HepG2 (cell line): ENCODE measurements at regions not wholly inside any gene's neighbourhood (a gene's known extent, or its start where the extent isn't known, plus 50 kb on each side); places are given as distances from the start of the nearest gene placed in this dataset.

ENCODE experiments used
- ATAC-seq: fragments of 200-7000 bp; cut with Tn5 transposase; 3 replicates; pipeline ENCODE4 v1.9.1; 2020; ENCODE audit warnings: mild to moderate bottlenecking, moderate library complexity
- BruUV-seq: library from RNA; stranded (reverse); fragments of 400-500 nt; replicated peaks from 2 replicates; lab custom pipeline; 2021; lab: Mats Ljungman, UMichigan
- CTCF ChIA-PET: fragments of 300-600 bp; formaldehyde crosslinking; extraction: SDS; loops from one replicate; lab custom pipeline; 2021; ENCODE audit warnings: low total read pairs, inconsistent platforms, low intra/inter-chr PET ratio; lab: Yijun Ruan, JAX
- POLR2A ChIA-PET: fragments of 350-600 bp; sonication (Branson Sonifier 250); formaldehyde crosslinking; loops from one replicate; lab custom pipeline; 2020; ENCODE audit warnings: antibody characterized with exemption, inconsistent platforms; lab: Yijun Ruan, JAX
- DNase-seq: peaks from one replicate; pipeline ENCODE4 v3.0.0-alpha.2; 2015; ENCODE audit warnings: low spot score
- FAIRE-seq: peaks from 3 replicates; lab custom pipeline; 2011; peaks lifted over from hg19 to GRCh38; lab: Jason Lieb, UNC
- H2AFZ ChIP-seq: one replicate; pipeline ENCODE4 v1.6.1; 2011; ENCODE audit warnings: low read length, inconsistent platforms
- H3K27ac ChIP-seq: fragments of 300-600 bp; 3 replicates; pipeline ENCODE4 v1.8.0; 2011; ENCODE audit warnings: mixed run types, mild to moderate bottlenecking, mixed read lengths, low read length, inconsistent platforms; ENCODE audit not compliant: insufficient read depth; ENCODE audit errors: extremely low read length
- H3K27me3 ChIP-seq, 2 experiments: fragments of 200-600 bp in 1 of 2; 2 replicates in 1 of 2; 3 replicates in 1 of 2; pipeline versions ENCODE4 v1.6.0 to v1.8.0; 2011; ENCODE audit warnings: low read length in 2 of 2, mild to moderate bottlenecking in 2 of 2, moderate library complexity in 2 of 2, inconsistent platforms in 1 of 2; ENCODE audit not compliant: insufficient read depth in 2 of 2, control insufficient read depth in 1 of 2
- H3K36me3 ChIP-seq, 2 experiments: fragments of 200-600 bp in 1 of 2; replicated peaks in 1 of 2; 2 replicates in 1 of 2; 3 replicates in 1 of 2; pipeline versions ENCODE4 v1.5.1 to v1.8.0; 2011; ENCODE audit warnings: low read length in 2 of 2, inconsistent platforms in 1 of 2; ENCODE audit not compliant: insufficient read depth in 2 of 2, control insufficient read depth in 1 of 2
- H3K4me1 ChIP-seq: 2 replicates; pipeline ENCODE4 v1.5.1; 2012; ENCODE audit warnings: low read length, inconsistent platforms; ENCODE audit not compliant: insufficient read depth
- H3K4me2 ChIP-seq: 2 replicates; pipeline ENCODE4 v1.6.0; 2011; ENCODE audit warnings: low read depth, low read length, inconsistent platforms
- H3K4me3 ChIP-seq, 3 experiments: fragments of 200-600 bp in 1 of 3; sonication (generic), shearing (Covaris generic) in 1 of 3; replicated peaks in 1 of 3; 2 replicates each; pipeline ENCODE4 v1.5.1; 2011 to 2016; ENCODE audit warnings: low read length in 3 of 3, inconsistent platforms in 2 of 3, low read depth in 2 of 3, mild to moderate bottlenecking in 2 of 3, control low read depth in 1 of 3, mixed read lengths in 1 of 3; ENCODE audit not compliant: insufficient read depth in 1 of 3
- H3K79me2 ChIP-seq: one replicate; pipeline ENCODE4 v1.6.1; 2011; ENCODE audit warnings: low read length, inconsistent platforms; ENCODE audit not compliant: insufficient read depth
- H3K9ac ChIP-seq: 2 replicates; pipeline ENCODE4 v1.6.0; 2011; ENCODE audit warnings: mild to moderate bottlenecking, low read depth, low read length, inconsistent platforms; ENCODE audit not compliant: insufficient read depth
- H3K9me3 ChIP-seq: 2 replicates; pipeline ENCODE4 v1.5.1; 2012; ENCODE audit warnings: mild to moderate bottlenecking, low read length
- H4K20me1 ChIP-seq: 2 replicates; pipeline ENCODE4 v1.6.0; 2011; ENCODE audit warnings: inconsistent platforms, mild to moderate bottlenecking, low read length, moderate library complexity; ENCODE audit not compliant: insufficient read depth
- FLYWCH1 ChIP-seq: sonication (generic); formaldehyde crosslinking; IDR thresholded peaks from 2 replicates; pipeline ENCODE4 v1.8.1; 2023; ENCODE audit warnings: mild to moderate bottlenecking, missing genetic modification reagents
- MYNN ChIP-seq: sonication (generic); formaldehyde crosslinking; IDR thresholded peaks from 2 replicates; pipeline ENCODE4 v1.4.0; 2020; ENCODE audit warnings: mild to moderate bottlenecking, low read depth, missing genetic modification reagents
- NCOA2 ChIP-seq: sonication (generic); formaldehyde crosslinking; IDR thresholded peaks from 2 replicates; pipeline ENCODE4 v1.8.0; 2022; ENCODE audit warnings: inconsistent platforms
- TAF15 ChIP-seq: fragments of 200-400 bp; formaldehyde crosslinking; IDR thresholded peaks from one replicate; pipeline ENCODE4 v1.6.1; 2018; ENCODE audit warnings: mild to moderate bottlenecking, low read depth, low read length; ENCODE audit not compliant: poor library complexity, severe bottlenecking
- ZBTB3 ChIP-seq: sonication (generic); formaldehyde crosslinking; IDR thresholded peaks from 2 replicates; pipeline ENCODE4 v1.4.0; 2020; ENCODE audit warnings: low read depth, mild to moderate bottlenecking, moderate library complexity, missing genetic modification reagents, borderline replicate concordance
- ZNF282 ChIP-seq: fragments of 450-650 bp; IDR thresholded peaks from 2 replicates; pipeline ENCODE4 v1.6.1; 2018; ENCODE audit not compliant: partially characterized antibody
- ZNF672 ChIP-seq: sonication (generic); formaldehyde crosslinking; IDR thresholded peaks from 2 replicates; pipeline ENCODE4 v1.8.1; 2022; ENCODE audit warnings: missing genetic modification reagents
- WGBS: methylation state at CpG from one replicate; pipeline ENCODE4 v1.1.6; 2017; ENCODE audit warnings: low lambda C conversion rate; 5-methylcytosine and 5-hydroxymethylcytosine counted together
- in situ Hi-C: cut with HindIII; loops from 2 replicates; pipeline ENCODE4 v1.10.0; 2017; ENCODE audit warnings: low pct_unique_long_range_greater_than_20kb; ENCODE audit not compliant: extremely low pct_ligation_motif_present
- intact Hi-C: fragments of 100-400 bp; cut with micrococcal nuclease; formaldehyde crosslinking; loops from one replicate; pipeline ENCODE4 v1.10.0; 2022; ENCODE audit not compliant: unreplicated experiment
- TF ChIP-seq, protein P1 (sequence below): sonication (generic); formaldehyde crosslinking; IDR thresholded peaks from 2 replicates; pipeline ENCODE4 v1.8.1; 2023; ENCODE audit warnings: mild to moderate bottlenecking, moderate library complexity, missing genetic modification reagents
- TF ChIP-seq, protein P2 (sequence below), 2 experiments: fragments of 450-650 bp in 1 of 2; sonication (generic) in 1 of 2; formaldehyde crosslinking; IDR thresholded peaks; 2 replicates each; pipeline versions ENCODE4 v1.5.0 to v1.8.0; 2020 to 2022; ENCODE audit warnings: mild to moderate bottlenecking in 1 of 2, missing genetic modification reagents in 1 of 2

- WGBS: 39% methylated on average over 8 of the region's 8 CpGs
- no peak for FAIRE-seq
- no peak overlapping the region for H3K4me3 ChIP-seq
- H3K4me1 ChIP-seq: no peaks in the 10 kb centered on the region
- POLR2A ChIA-PET: no interaction called here
- no peak for ATAC-seq
- H2AFZ ChIP-seq: no peak overlapping the region
- no peak for TF ChIP-seq ZNF672 (CRISPR knock-in tag)
- TF ChIP-seq, protein P1, sequence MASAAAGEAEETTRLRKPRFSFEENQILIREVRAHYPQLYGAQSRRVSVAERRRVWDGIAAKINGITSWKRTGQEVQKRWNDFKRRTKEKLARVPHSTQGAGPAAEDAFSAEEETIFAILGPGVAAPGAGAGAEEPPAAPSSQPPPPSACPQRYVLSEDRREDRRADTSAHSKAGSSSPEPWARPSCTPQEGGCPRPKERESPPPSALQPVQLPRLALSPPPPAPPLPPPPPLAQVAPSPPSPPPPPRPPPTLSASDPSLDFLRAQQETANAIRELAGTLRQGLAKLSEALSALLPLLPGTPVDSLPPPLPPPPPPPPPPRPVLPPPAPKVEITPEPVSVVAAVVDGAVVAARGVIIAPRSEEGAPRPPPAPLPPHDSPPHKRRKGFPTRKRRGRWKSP (CRISPR knock-in tag): no peak
- TF ChIP-seq NCOA2 (CRISPR knock-in tag): no peak
- no peak for TF ChIP-seq TAF15
- TF ChIP-seq ZBTB3 (CRISPR knock-in tag): no peak
- TF ChIP-seq FLYWCH1 (CRISPR knock-in tag): no peak
- no peak for TF ChIP-seq ZNF282
- TF ChIP-seq, protein P2, sequence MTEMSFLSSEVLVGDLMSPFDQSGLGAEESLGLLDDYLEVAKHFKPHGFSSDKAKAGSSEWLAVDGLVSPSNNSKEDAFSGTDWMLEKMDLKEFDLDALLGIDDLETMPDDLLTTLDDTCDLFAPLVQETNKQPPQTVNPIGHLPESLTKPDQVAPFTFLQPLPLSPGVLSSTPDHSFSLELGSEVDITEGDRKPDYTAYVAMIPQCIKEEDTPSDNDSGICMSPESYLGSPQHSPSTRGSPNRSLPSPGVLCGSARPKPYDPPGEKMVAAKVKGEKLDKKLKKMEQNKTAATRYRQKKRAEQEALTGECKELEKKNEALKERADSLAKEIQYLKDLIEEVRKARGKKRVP (CRISPR knock-in tag; IDR thresholded peaks at IDR 0.05): no peak
- TF ChIP-seq MYNN (CRISPR knock-in tag): no peak
- TF ChIP-seq, all 625 proteins: peak for 0
- no peaks in the 10 kb centered on the region for H3K36me3 ChIP-seq
- H3K27me3 ChIP-seq: no peaks in the 10 kb centered on the region; a peak in 1 of 5 replicates
- CTCF ChIA-PET: no interaction called here
- H3K9me3 ChIP-seq: no peaks in the 10 kb centered on the region
- BruUV-seq: no TSS peak
- in situ Hi-C loops: no loop called here
- H3K27ac ChIP-seq: no peak overlapping the region
- H3K4me2 ChIP-seq: no peak overlapping the region
- H3K9ac ChIP-seq: no peak overlapping the region
- no peak for DNase-seq
- intact Hi-C loops: no loop called here
- H3K79me2 ChIP-seq: no peaks in the 10 kb centered on the region
- H4K20me1 ChIP-seq: no peaks in the 10 kb centered on the region
These were observed 154.1 kb upstream of the HS3ST3A1 start for GRCh38 chr17:13755851-13756250.
